C4-2B (cell line): ENCODE measurements at regions not wholly inside any gene's neighbourhood (a gene's known extent, or its start where the extent isn't known, plus 50 kb on each side); places are given as distances from the start of the nearest gene placed in this dataset.

Experiments used
- ZFX ChIP-seq: fragments of 450-650 bp; IDR thresholded peaks from 2 replicates; pipeline ENCODE4 v1.6.1; 2017
- TF ChIP-seq, protein P1 (sequence below): fragments of 450-650 bp; conservative IDR thresholded peaks from 2 replicates; pipeline ENCODE4 v1.5.1; 2017; ENCODE audit warnings: mild to moderate bottlenecking

DNA sequence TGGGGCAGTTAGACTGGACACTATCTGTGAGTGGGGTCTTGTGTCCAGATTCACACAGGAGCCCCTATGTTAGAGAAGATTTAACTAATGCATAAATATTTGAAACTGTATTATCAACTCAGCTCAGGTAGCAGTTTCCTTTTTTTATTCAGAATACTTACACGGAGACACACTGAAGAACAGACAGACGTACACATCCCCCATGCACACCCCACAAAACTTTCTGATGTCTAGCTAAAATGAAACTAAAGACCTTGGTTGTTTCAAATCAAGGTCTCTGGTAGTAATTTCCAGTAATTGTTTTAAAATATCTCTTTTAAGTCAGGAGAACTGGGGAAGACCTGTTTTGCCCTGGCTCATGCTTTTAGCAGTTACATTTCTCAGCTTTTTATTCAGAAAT lies 55.7 kb upstream of the PRKCQ start:
- TF ChIP-seq, protein P1, sequence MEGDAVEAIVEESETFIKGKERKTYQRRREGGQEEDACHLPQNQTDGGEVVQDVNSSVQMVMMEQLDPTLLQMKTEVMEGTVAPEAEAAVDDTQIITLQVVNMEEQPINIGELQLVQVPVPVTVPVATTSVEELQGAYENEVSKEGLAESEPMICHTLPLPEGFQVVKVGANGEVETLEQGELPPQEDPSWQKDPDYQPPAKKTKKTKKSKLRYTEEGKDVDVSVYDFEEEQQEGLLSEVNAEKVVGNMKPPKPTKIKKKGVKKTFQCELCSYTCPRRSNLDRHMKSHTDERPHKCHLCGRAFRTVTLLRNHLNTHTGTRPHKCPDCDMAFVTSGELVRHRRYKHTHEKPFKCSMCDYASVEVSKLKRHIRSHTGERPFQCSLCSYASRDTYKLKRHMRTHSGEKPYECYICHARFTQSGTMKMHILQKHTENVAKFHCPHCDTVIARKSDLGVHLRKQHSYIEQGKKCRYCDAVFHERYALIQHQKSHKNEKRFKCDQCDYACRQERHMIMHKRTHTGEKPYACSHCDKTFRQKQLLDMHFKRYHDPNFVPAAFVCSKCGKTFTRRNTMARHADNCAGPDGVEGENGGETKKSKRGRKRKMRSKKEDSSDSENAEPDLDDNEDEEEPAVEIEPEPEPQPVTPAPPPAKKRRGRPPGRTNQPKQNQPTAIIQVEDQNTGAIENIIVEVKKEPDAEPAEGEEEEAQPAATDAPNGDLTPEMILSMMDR, result no peak
- TF ChIP-seq ZFX, result no peak
